Stimulated activated CD8-positive, alpha-beta memory T cell treated with anti-CD3 and anti-CD28 coated beads, Interleukin-15, amount 100 ng/mL, for 4 hours (primary cell): ENCODE measurements at regions not wholly inside any gene's neighbourhood (a gene's known extent, or its start where the extent isn't known, plus 50 kb on each side); places are given as distances from the start of the nearest gene placed in this dataset.

Source experiments
- DNase-seq, 2 donors: peaks; one replicate each; pipeline ENCODE4 v3.0.0-alpha.2; 2020; ENCODE audit warnings: low read depth in 2 of 2

GRCh38 chr9:121550041-121550440 is 50.4 kb upstream of the GGTA1 start:
- no peak for DNase-seq

- DNase-seq, result peak; percentile 17 to 23
These were observed 51.2 kb upstream of the GGTA1 start for GRCh38 chr9:121550569-121551512.

GRCh38 chr9:121551985-121552753 is 52.5 kb upstream of the GGTA1 start:
- DNase-seq, result no peak

GRCh38 chr9:121556082-121556481 is 56.4 kb upstream of the GGTA1 start:
- DNase-seq, result no peak

GRCh38 chr9:121556580-121556979 is 56.9 kb upstream of the GGTA1 start:
- DNase-seq, result no peak

- no peak for DNase-seq
These were observed 58.2 kb upstream of the GGTA1 start for GRCh38 chr9:121557581-121558447.

GRCh38 chr9:121558473-121558872 is 58.8 kb upstream of the GGTA1 start:
- DNase-seq, result no peak

- no peak for DNase-seq
These were observed 59.5 kb upstream of the GGTA1 start for GRCh38 chr9:121559183-121559582.

GRCh38 chr9:121560921-121561320 is 61.3 kb upstream of the GGTA1 start:
- no peak for DNase-seq

GRCh38 chr9:121561385-121562222 is 62.0 kb upstream of the GGTA1 start:
- no peak for DNase-seq

GRCh38 chr9:121562301-121562700 is 62.7 kb upstream of the GGTA1 start:
- DNase-seq, result no peak

- no peak for DNase-seq
These were observed 63.8 kb upstream of the GGTA1 start for GRCh38 chr9:121563425-121563824.

- no peak for DNase-seq
These were observed 64.3 kb upstream of the GGTA1 start for GRCh38 chr9:121563881-121564460.

- no peak for DNase-seq
These were observed 65.0 kb upstream of the GGTA1 start for GRCh38 chr9:121564504-121565260.

GRCh38 chr9:121566481-121567465 is 67.1 kb upstream of the GGTA1 start:
- no peak for DNase-seq

- no peak for DNase-seq
These were observed 68.1 kb upstream of the GGTA1 start for GRCh38 chr9:121567500-121568342.
